ENCODE measurements at regions not wholly inside any gene's neighbourhood (a gene's known extent, or its start where the extent isn't known, plus 50 kb on each side); places are given as distances from the start of the nearest gene placed in this dataset.
"Not testable (repeated sequence)": the region's sequence is repeated elsewhere in the genome, so short reads cannot be mapped to it uniquely, and the experiment has no call there.

DNA sequence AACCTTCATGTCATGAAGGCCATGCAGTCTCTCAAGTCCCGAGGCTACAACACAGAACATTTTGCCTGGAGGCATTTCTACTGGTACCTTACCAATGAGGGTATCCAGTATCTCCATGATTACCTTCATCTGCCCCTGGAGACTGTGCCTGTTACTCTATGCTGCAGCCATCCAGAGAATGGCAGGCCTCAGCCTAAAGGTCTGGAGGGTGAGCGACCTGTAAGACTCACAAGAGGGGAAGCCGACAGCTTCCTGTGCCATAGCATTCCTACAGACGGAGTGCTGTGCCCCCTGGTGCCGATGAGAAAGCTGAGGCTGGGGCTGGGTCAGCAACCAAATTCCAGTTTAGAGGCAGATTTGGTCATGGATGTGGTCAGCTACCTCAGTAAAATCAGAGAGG is 51.3 kb upstream of the CADPS start:
- no peak for DNase-seq (ENCODE audit: low read depth in 2 of 2)

- DNase-seq (ENCODE audit: low read depth in 2 of 2) = no peak
Measured at GRCh38 chr3:62928256-62928655, 53.0 kb upstream of the CADPS start.

- no peak for DNase-seq (ENCODE audit: low read depth in 2 of 2)
Measured at GRCh38 chr3:62929771-62930170, 54.6 kb upstream of the CADPS start.

DNA sequence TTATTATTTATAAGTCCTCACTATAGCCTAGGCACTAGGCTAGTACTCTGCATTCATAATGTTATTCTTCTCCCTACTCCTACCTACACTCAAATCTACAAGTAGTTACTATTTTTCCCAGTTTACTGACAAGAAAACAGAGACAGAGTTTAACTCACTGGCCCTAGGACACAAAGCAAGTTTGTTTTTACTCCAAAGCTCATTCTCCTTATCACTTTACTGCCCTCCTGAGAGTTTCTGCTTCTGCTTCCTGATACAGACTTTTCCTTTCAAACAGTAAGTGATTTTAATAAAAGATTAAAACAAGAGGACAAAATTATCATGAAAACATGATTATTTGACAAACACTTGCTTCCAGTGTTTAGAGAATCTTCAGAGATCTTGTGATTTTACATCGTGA is 60.6 kb upstream of the CADPS start:
- DNase-seq (ENCODE audit: low read depth in 2 of 2) = no peak

GRCh38 chr3:62936626-62937254 is 61.5 kb upstream of the CADPS start:
- DNase-seq (ENCODE audit: low read depth in 2 of 2) = no peak

DNA sequence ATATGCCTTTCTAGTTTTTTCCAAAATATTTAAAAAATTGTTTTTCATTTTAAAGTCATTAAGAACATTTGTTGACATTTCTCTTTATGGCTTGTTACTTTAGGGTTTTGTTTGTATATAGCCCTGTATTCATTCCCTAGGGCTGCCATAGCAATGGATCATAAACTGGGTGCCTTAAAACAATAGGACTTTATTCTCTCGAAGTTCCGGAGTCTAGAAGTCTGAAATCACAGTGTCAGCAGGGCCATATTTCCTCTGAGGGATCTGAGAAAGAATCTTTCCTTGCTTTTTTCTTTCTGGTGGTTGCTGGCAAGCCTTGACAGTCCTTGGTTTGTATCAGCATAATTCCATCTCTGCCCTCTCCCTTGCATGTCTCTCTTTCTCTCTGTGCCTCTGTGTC is 63.4 kb upstream of the CADPS start:
- DNase-seq (ENCODE audit: low read depth in 2 of 2) = no peak

DNA sequence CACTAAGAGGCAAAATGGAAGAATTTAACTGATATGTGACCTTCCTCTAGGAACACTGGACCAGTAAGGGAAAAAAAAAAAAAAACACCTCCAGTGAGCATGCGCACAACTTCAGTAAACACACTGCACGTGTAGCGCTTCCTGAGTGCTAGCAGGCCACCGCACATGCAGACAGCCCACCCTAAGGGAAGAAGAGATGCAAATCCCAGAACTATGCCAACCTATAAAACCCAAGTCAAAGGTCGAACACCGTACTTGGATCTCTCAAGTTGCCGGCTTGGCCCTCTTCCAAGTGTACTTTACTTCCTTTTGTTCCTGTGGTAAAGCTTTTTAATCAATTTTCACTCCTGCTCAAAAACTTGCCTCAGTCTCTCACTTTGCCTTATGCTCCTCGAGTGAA is 64.5 kb upstream of the CADPS start:
- DNase-seq (ENCODE audit: low read depth in 2 of 2) = no peak

DNA sequence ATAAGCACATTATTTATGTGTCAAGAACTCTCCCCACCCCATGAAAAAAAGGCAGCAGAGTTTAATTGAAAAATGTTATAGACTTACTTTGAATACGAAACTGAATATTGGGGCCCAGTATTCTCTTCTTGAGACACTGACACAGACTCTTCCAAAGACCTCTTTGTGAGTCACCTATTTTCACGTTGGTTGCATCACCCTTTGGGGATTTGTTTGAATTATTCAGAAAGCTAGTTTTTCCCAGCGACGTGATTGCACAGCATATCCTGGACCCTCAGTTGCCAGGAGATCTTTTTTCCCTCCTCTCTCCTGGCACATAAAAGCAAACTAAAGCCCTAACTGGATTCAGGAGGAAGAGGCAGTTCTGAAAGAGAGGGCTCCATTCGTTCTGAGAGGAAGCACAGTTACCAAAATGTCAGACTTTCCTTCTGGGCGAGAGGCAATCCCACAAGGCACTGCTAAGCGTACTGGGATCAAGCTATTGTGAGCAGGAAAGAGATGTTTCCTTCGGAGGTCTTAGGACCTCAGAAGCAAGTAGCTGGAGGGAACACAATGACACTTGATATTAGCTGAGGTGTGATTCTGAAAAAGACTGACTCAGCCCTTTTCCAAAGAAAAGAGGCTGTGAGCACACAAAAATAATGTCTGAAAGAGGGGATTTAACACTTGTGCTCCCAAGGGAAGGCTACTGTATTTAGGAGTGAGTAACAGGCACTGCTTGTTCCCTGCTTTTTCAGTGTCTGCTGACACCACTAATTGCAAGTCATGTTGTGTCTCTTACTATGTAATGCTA is 65.8 kb upstream of the CADPS start:
- peak; percentile 66 to 70 for DNase-seq (ENCODE audit: low read depth in 2 of 2)

GRCh38 chr3:62942227-62942626 is 67.0 kb upstream of the CADPS start:
- DNase-seq (ENCODE audit: low read depth in 2 of 2) = no peak

DNA sequence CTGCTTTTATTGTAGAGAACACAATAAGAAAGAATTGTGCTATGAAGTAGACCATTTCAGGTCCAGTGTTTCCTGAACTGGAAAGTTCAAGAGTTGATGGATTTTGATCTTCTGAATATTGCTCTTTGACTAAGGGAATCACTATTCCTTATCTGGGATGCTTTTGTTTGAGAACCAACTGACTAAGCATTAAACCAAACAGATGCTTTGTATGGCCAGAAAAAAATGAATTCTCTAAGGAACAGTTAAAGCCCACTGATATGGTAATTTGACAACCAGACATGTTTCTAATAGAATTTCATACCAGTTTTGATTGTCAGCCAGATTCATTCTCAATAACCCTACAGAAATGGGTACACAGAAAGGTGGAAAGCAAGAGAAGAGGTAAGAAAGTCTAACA is 67.5 kb upstream of the CADPS start:
- no peak for DNase-seq (ENCODE audit: low read depth in 2 of 2)

GRCh38 chr3:62948921-62949320 is 73.7 kb upstream of the CADPS start:
- DNase-seq (ENCODE audit: low read depth in 2 of 2) = no peak

GRCh38 chr3:62950210-62950609 is 75.0 kb upstream of the CADPS start:
- DNase-seq (ENCODE audit: low read depth in 2 of 2) = no peak

GRCh38 chr3:62951037-62951613 is 75.9 kb upstream of the CADPS start:
- DNase-seq (ENCODE audit: low read depth in 2 of 2) = no peak

GRCh38 chr3:62951880-62952279 is 76.7 kb upstream of the CADPS start:
- DNase-seq (ENCODE audit: low read depth in 2 of 2) = not testable (repeated sequence)

GRCh38 chr3:62954580-62954979 is 79.4 kb upstream of the CADPS start:
- DNase-seq (ENCODE audit: low read depth in 2 of 2) = no peak

DNA sequence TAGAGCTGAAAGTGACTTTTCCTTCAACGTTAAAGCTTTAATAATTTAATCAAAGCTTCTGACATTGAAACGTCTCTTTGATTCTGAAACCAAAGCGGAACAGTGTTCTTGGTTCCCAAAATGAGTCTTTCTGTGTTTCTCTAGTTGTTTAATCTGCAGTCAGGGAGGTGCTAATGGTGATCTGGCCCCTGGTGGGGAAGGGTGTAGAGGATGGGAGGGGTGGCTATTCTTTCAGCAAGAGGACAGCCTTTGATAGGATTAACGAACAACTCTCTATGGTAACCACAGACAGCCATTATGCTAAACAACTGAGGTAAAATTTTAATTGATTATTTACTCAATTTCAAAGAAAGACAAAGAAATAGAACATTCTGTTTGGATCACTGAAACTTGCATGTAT is 79.9 kb upstream of the CADPS start:
- DNase-seq (ENCODE audit: low read depth in 2 of 2) = no peak

DNA sequence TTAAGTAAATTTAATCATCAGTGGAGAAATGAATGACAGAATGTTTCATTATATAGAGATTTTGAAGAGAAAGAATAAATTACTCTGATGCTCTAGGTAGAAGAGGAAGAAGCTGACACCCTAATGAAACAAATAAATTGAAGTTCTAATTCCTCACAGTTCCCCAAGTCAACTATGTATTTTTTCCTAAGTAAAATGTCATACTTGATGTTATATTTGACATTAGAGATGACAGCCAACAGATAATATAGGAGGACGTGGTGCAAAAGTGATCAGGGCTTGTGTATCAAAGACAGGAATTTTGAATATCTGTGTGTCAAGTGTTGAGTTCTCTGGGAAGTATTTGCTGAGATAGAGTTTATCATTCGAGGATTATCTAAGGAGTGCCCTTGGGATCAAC is 81.2 kb upstream of the CADPS start:
- DNase-seq (ENCODE audit: low read depth in 2 of 2) = no peak

- DNase-seq (ENCODE audit: low read depth in 2 of 2) = no peak
Measured at GRCh38 chr3:62961874-62962556, 86.8 kb upstream of the CADPS start.

DNA sequence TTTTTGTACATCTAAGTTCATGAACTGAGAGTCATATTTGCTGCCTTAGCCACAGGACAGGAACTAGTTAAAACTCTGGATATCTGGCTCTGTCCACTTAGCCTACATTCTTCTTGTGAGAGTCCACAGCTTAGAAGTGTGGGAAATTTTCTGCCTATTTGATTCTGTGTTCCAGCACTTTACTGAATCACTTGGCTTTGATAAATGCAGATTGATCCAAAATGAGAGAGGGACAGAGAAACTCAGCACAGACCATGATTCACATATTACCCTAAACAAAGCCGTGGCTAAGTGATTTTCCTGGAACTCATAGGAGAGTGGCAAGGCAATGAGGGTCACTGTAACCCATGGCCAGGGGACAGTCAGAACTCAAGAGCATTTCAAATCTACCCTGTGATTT is 87.5 kb upstream of the CADPS start:
- DNase-seq (ENCODE audit: low read depth in 2 of 2) = no peak

GRCh38 chr3:62965311-62965710 is 90.1 kb upstream of the CADPS start:
- no peak for DNase-seq (ENCODE audit: low read depth in 2 of 2)

DNA sequence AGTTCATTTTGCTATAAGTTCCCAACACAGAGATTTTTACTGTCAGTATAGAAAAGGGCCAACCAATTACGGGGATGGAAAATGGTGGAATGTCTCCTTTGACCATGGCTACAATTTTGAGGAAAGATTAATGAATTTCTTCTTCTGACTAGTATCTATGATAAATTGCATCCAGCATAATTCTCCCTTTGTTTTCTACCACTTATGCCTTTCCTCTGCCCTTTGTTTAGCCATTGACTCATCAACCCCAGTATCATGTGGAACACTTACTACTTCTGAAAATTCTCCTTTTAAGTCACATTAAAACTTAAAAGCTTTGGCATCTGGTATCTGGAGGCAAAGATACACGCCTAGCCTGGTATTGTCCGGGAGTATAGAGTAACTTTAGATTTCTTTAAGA is 92.9 kb upstream of the CADPS start:
- no peak for DNase-seq (ENCODE audit: low read depth in 2 of 2)

GRCh38 chr3:62970648-62971047 is 95.4 kb upstream of the CADPS start:
- DNase-seq (ENCODE audit: low read depth in 2 of 2) = peak; percentile 4 to 10

DNA sequence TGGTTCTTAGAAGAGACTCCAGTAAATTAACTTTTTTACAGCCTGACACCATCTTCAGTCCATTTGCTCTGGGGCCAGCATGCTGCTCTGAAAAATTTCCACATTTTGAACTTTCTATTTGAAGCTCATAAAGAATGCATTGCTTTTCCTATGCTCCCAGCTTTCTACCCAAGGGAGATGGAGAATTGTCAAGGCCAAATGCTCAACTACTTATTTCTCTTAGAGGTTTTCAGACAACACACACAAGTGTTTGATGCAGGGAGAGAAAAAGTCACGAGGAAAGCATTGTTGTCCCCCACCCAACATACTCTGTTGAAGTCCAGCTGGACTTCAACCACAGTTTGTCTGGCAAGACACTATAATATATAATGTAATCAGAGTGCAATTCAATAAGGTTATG is 100.3 kb upstream of the CADPS start:
- no peak for DNase-seq (ENCODE audit: low read depth in 2 of 2)

All from fibroblast of skin of left biceps (primary cell).